Left ventricle myocardium inferior (tissue), 1 donor: ENCODE measurements at regions not wholly inside any gene's neighbourhood (a gene's known extent, or its start where the extent isn't known, plus 50 kb on each side); places are given as distances from the start of the nearest gene placed in this dataset.

Experiments used
- DNase-seq: peaks from one replicate; pipeline ENCODE4 v3.0.0-alpha.2; 2020
- H3K27ac ChIP-seq: fragments of 200-600 bp; replicated peaks from 2 replicates; pipeline ENCODE4 v1.8.0; 2021
- H3K27me3 ChIP-seq: fragments of 200-600 bp; 2 replicates; pipeline ENCODE4 v1.8.0; 2021; ENCODE audit warnings: low read depth
- H3K36me3 ChIP-seq: fragments of 200-600 bp; 2 replicates; pipeline ENCODE4 v1.8.0; 2021
- H3K4me1 ChIP-seq: fragments of 200-600 bp; 2 replicates; pipeline ENCODE4 v1.8.0; 2021
- H3K4me3 ChIP-seq: fragments of 200-600 bp; 2 replicates; pipeline ENCODE4 v1.8.0; 2021; ENCODE audit warnings: mild to moderate bottlenecking, moderate library complexity
- H3K9me3 ChIP-seq: fragments of 200-600 bp; replicated peaks from 2 replicates; pipeline ENCODE4 v1.8.0; 2021
- intact Hi-C: fragments of 100-400 bp; cut with micrococcal nuclease; formaldehyde crosslinking; loops from one replicate; pipeline ENCODE4 v1.11.0; 2022
- TF ChIP-seq, protein P1 (sequence below): fragments of 200-600 bp; IDR thresholded peaks from 2 replicates; pipeline ENCODE4 v1.8.0; 2021; ENCODE audit warnings: antibody characterized with exemption, mild to moderate bottlenecking, borderline replicate concordance
- donor health status: DM: no; HTN: yes; CAD: no; lungs with severe emphysema.

DNA sequence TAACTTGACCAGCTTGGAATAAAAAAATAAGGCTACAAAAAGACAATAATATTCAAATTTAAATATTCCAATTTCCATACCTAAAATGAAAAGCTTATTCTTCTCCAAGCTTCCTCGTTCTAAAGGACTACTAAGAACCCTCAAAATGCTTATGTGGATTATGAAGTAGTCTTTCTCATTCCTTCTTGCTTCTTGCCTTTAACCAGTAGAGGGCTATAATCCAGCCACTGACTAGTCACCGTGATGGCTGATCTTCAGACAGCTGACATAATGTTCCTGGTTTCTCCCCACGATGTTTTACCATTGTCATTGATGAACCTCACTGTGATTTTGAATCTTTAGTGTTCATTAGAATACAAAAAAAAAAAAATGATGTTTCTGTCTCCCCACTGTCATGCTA is 515.3 kb downstream of the TLE1 start:
- Histone ChIP-seq H3K9me3 (peaks cover 17% of the 10 kb centered on the region), H3K36me3 (no peaks in the 10 kb centered on the region), H3K4me1 (no peaks in the 10 kb centered on the region), H3K27me3 (no peaks in the 10 kb centered on the region), H3K27ac (no peak overlapping the region), H3K4me3 (no peak overlapping the region)
- intact Hi-C loops = no loop called here
- TF ChIP-seq, protein P1, sequence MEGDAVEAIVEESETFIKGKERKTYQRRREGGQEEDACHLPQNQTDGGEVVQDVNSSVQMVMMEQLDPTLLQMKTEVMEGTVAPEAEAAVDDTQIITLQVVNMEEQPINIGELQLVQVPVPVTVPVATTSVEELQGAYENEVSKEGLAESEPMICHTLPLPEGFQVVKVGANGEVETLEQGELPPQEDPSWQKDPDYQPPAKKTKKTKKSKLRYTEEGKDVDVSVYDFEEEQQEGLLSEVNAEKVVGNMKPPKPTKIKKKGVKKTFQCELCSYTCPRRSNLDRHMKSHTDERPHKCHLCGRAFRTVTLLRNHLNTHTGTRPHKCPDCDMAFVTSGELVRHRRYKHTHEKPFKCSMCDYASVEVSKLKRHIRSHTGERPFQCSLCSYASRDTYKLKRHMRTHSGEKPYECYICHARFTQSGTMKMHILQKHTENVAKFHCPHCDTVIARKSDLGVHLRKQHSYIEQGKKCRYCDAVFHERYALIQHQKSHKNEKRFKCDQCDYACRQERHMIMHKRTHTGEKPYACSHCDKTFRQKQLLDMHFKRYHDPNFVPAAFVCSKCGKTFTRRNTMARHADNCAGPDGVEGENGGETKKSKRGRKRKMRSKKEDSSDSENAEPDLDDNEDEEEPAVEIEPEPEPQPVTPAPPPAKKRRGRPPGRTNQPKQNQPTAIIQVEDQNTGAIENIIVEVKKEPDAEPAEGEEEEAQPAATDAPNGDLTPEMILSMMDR = no peak
- no peak for DNase-seq

DNA sequence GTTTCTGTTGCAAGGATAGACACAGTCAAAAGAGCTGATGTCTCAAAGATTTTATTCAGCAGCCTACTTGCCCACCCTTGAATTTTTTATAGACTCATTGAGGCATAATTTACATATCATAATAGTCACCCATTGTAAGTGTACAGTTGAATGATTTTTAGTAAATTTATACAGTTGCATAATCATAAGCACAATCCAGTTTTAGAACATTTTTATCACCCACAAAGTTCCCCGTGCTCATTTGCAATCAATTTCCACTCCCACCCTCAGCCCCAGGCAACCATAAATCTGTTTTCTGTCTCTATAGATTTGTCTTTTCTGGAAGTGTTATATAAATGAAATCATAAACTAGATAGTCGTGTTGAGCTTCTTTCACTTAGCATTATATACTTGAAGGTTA is 517.7 kb downstream of the TLE1 start:
- intact Hi-C loops = no loop called here
- TF ChIP-seq, protein P1 = no peak

DNA sequence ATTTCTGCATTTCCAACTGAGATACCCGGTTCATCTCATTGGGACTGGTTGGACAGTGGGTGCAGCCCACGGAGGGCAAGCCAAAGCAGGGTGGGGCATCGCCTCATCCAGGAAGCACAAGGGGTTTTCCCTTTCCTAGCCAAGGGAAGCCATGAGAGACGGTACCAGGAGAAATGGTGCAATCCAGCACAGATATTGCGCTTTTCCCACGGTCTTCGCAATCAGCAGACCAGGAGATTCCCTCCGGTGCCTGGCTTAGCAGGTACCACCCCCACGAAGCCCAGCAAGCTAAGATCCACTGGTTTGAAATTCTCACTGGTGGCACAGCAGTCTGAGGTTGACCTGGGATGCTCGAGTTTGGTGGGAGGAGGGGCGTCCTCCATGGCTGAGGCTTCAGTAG is 527.0 kb downstream of the TLE1 start:
- no peak overlapping the region for H3K4me3 ChIP-seq
- no peak for DNase-seq

More for the DNA sequence above, 517.7 kb downstream of the TLE1 start:
- Histone ChIP-seq H3K27ac (no peak overlapping the region), H3K36me3 (no peaks in the 10 kb centered on the region), H3K4me1 (no peaks in the 10 kb centered on the region), H3K4me3 (no peak overlapping the region), H3K9me3 (peaks cover 29% of the 10 kb centered on the region), H3K27me3 (no peaks in the 10 kb centered on the region)
- no peak for DNase-seq

DNA sequence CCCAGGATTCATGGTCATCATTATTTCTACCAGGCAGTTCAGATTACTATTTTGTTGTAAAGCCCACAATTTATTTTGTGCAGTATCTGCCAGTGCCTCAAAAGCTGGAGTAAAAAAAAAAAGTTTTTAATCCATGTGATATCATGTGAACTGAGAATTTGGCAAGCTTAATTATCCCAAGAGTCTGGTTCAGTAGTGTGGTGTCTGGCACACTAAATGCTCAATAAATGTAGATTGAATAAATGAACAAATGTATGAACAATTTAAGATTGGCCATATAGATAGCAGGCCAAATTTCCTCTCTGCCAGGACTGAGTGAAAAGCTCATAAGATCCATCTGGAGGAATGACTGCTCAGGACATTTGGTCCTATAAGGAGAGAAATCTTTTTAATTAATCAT is 533.0 kb downstream of the TLE1 start:
- no peaks in the 10 kb centered on the region for H3K36me3 ChIP-seq
- no peak overlapping the region for H3K4me3 ChIP-seq
- no peak overlapping the region for H3K27ac ChIP-seq
- intact Hi-C loops = no loop called here
- no peak for DNase-seq
- H3K27me3 ChIP-seq = no peaks in the 10 kb centered on the region
- H3K9me3 ChIP-seq = peaks cover 12% of the 10 kb centered on the region
- TF ChIP-seq, protein P1 = no peak
- H3K4me1 ChIP-seq = no peaks in the 10 kb centered on the region

More for the DNA sequence above, 527.0 kb downstream of the TLE1 start:
- H3K27me3 ChIP-seq = no peaks in the 10 kb centered on the region
- TF ChIP-seq, protein P1 = no peak
- H3K4me1 ChIP-seq = no peaks in the 10 kb centered on the region
- H3K27ac ChIP-seq = no peak overlapping the region
- peaks cover 23% of the 10 kb centered on the region for H3K9me3 ChIP-seq
- intact Hi-C loops = no loop called here
- H3K36me3 ChIP-seq = no peaks in the 10 kb centered on the region

DNA sequence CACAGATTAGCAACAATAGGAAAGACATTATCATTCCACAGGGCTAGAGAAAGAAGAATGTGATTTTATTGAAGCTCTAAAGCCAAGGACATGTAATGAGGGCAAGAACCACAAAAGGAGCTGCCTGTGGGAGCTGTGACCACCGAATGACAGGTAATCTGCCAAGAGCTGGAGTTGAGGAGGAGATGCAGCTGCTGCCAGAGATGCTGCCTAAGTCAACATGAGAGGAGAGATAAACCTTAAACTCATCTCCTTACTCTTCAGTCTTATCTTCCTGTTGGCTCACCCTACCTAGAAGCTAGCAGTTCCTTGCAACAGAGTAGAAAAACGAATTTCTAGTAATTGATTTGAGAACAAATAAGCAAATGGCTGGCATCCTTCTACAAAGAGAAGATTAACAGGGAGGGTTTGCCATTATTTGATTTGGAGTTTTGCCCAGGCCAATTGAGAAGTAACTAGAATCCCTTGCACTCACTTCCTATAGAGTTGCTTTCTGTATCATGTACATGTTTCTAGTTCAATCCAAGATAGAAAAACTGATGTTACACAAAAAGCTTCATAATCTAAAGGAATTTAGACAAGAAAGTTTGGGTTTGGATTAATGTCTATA is 539.2 kb downstream of the TLE1 start:
- H3K9me3 ChIP-seq = peaks cover 25% of the 10 kb centered on the region

More for the DNA sequence above, 539.2 kb downstream of the TLE1 start:
- Histone ChIP-seq H3K4me1 (no peaks in the 10 kb centered on the region), H3K27ac (no peak overlapping the region), H3K27me3 (no peaks in the 10 kb centered on the region), H3K36me3 (no peaks in the 10 kb centered on the region), H3K4me3 (no peak overlapping the region)
- TF ChIP-seq, protein P1 = no peak
- DNase-seq = no peak
- intact Hi-C loops = no loop called here
